Gastrocnemius medialis (tissue), 4 donors: ENCODE measurements at regions not wholly inside any gene's neighbourhood (a gene's known extent, or its start where the extent isn't known, plus 50 kb on each side); places are given as distances from the start of the nearest gene placed in this dataset.

Source experiments
- POLR2A ChIP-seq, 2 donors: fragments of 450-650 bp; IDR thresholded peaks; one replicate each; pipeline ENCODE4 v1.6.1; 2017; ENCODE audit warnings: antibody characterized with exemption in 2 of 2, mild to moderate bottlenecking in 2 of 2, moderate library complexity in 2 of 2
- TF ChIP-seq, protein P1 (sequence below), 5 experiments: fragments of 450-650 bp in 3 of 5; fragments of 200-600 bp in 2 of 5; sonication (generic) in 2 of 5; IDR thresholded peaks in 4 of 5; conservative IDR thresholded peaks in 1 of 5; 1 replicate in 4 of 5; 2 replicates in 1 of 5; pipeline ENCODE4 v1.5.1; 2016 to 2019; ENCODE audit warnings: antibody characterized with exemption in 5 of 5, mild to moderate bottlenecking in 3 of 5, moderate library complexity in 3 of 5

DNA sequence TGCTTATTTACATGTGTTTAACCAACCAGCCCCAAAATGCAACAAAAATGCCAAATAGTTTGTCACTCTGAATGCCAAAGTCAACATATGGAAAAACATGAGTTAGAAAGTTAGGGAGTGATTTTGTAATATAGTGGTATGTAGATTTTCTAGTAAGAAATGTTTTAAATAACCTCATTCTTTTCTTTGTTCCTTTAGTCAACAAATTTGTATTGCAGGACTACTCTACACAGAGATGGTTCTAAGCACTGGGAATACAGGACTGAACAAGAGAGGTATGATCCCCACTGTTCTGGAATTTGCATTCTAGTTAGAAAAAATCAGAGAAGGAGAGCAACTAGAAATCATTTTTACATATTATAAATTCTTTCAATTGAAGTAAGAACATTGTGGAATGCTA is 218.8 kb upstream of the ANXA10 start:
- TF ChIP-seq, protein P1, sequence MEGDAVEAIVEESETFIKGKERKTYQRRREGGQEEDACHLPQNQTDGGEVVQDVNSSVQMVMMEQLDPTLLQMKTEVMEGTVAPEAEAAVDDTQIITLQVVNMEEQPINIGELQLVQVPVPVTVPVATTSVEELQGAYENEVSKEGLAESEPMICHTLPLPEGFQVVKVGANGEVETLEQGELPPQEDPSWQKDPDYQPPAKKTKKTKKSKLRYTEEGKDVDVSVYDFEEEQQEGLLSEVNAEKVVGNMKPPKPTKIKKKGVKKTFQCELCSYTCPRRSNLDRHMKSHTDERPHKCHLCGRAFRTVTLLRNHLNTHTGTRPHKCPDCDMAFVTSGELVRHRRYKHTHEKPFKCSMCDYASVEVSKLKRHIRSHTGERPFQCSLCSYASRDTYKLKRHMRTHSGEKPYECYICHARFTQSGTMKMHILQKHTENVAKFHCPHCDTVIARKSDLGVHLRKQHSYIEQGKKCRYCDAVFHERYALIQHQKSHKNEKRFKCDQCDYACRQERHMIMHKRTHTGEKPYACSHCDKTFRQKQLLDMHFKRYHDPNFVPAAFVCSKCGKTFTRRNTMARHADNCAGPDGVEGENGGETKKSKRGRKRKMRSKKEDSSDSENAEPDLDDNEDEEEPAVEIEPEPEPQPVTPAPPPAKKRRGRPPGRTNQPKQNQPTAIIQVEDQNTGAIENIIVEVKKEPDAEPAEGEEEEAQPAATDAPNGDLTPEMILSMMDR (IDR thresholded peaks at IDR 0.05 in 4 of 5, conservative IDR thresholded peaks at IDR 0.05 in 1 of 5), result no peak
- TF ChIP-seq POLR2A (IDR thresholded peaks at IDR 0.05), result no peak
